OCI-LY1 (cell line): ENCODE measurements at regions not wholly inside any gene's neighbourhood (a gene's known extent, or its start where the extent isn't known, plus 50 kb on each side); places are given as distances from the start of the nearest gene placed in this dataset.

Experiments used
- H2AFZ ChIP-seq: fragments of 200-600 bp; sonication (generic), shearing (Covaris generic); 2 replicates; pipeline ENCODE4 v1.6.0; 2014; ENCODE audit warnings: antibody characterized with exemption, mild to moderate bottlenecking, low read length
- H3F3A ChIP-seq: fragments of 200-600 bp; sonication (generic), shearing (Covaris generic); 2 replicates; pipeline ENCODE4 v1.6.0; 2014; ENCODE audit warnings: mild to moderate bottlenecking, antibody characterized with exemption, low read length, moderate library complexity; ENCODE audit not compliant: insufficient read depth
- H3K27ac ChIP-seq: fragments of 200-600 bp; sonication (generic); 2 replicates; pipeline ENCODE4 v1.5.1; 2014; ENCODE audit warnings: low read length, mixed run types, mild to moderate bottlenecking, low read depth; ENCODE audit not compliant: poor library complexity, severe bottlenecking
- H3K27me3 ChIP-seq: fragments of 200-600 bp; sonication (generic); 2 replicates; pipeline ENCODE4 v1.6.0; 2014; ENCODE audit warnings: antibody characterized with exemption, mild to moderate bottlenecking, low read length, moderate library complexity; ENCODE audit not compliant: insufficient read depth
- H3K36me3 ChIP-seq: fragments of 200-600 bp; sonication (generic); 2 replicates; pipeline ENCODE4 v1.6.1; 2014; ENCODE audit warnings: mild to moderate bottlenecking, antibody characterized with exemption, low read length, moderate library complexity, mixed read lengths; ENCODE audit not compliant: insufficient read depth
- H3K4me1 ChIP-seq: fragments of 200-600 bp; sonication (generic); 2 replicates; pipeline ENCODE4 v1.5.1; 2014; ENCODE audit warnings: mild to moderate bottlenecking, low read length, moderate library complexity; ENCODE audit not compliant: insufficient read depth, severe bottlenecking
- H3K4me2 ChIP-seq: fragments of 200-600 bp; sonication (generic), shearing (Covaris generic); 2 replicates; pipeline ENCODE4 v1.6.1; 2014; ENCODE audit warnings: low read length
- H3K4me3 ChIP-seq: fragments of 200-600 bp; sonication (generic); 2 replicates; pipeline ENCODE4 v1.5.1; 2014; ENCODE audit warnings: low read length, low read depth, mild to moderate bottlenecking, mixed read lengths; ENCODE audit not compliant: poor library complexity, severe bottlenecking
- H3K79me2 ChIP-seq: fragments of 200-600 bp; shearing (Covaris generic); 2 replicates; pipeline ENCODE4 v1.6.1; 2016; ENCODE audit warnings: mixed run types, low read length, mixed read lengths; ENCODE audit not compliant: insufficient read depth
- H3K9ac ChIP-seq: fragments of 200-600 bp; sonication (generic), shearing (Covaris generic); 2 replicates; pipeline ENCODE4 v1.6.1; 2014; ENCODE audit warnings: mild to moderate bottlenecking, low read length, mixed read lengths
- H3K9me2 ChIP-seq: fragments of 200-600 bp; sonication (generic), shearing (Covaris generic); 2 replicates; pipeline ENCODE4 v1.6.1; 2014; ENCODE audit warnings: low read depth, mild to moderate bottlenecking, low read length, mixed read lengths
- H3K9me3 ChIP-seq: fragments of 200-600 bp; shearing (Covaris generic); 2 replicates; pipeline ENCODE4 v1.6.1; 2014; ENCODE audit warnings: low read length, mixed read lengths
- H4K20me1 ChIP-seq: fragments of 200-600 bp; sonication (generic), shearing (Covaris generic); 2 replicates; pipeline ENCODE4 v1.6.0; 2016; ENCODE audit warnings: mild to moderate bottlenecking, low read length; ENCODE audit not compliant: insufficient read depth
- CTCF ChIP-seq: fragments of 200-600 bp; sonication (generic), shearing (Covaris generic); IDR thresholded peaks from 2 replicates; pipeline ENCODE4 v1.5.1; 2017; ENCODE audit warnings: mild to moderate bottlenecking, antibody characterized with exemption, low read length, moderate library complexity, mixed read lengths
- EZH2 ChIP-seq: fragments of 200-600 bp; sonication (generic), shearing (Covaris generic); IDR thresholded peaks from 2 replicates; pipeline ENCODE4 v1.8.0; 2017; ENCODE audit warnings: borderline replicate concordance, mixed run types, mild to moderate bottlenecking, antibody characterized with exemption, low read length, moderate library complexity, mixed read lengths

DNA sequence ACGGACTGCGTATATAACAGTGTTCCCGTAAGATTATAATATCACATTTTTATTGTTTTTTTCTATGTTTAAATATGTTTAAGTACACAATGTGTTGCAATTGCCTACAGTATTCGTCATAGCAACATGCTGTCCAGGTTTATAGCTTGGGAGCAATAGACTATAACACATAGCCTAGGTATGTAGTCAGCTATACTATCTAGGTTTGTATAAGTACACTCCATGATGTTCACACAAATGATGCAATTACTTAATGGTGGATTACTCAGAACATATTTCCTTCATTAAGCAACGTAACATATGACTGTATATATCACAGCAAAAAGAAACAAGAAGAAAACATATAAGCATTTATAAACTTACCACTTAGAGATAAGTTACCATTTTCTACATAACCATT, 160.0 kb downstream of the CBLN1 start:
- TF ChIP-seq CTCF (no peak), EZH2 (no peak)

GRCh38 chr16:49120631-49121030, 161.0 kb downstream of the CBLN1 start:
- Histone ChIP-seq H4K20me1 (no peaks in the 10 kb centered on the region), H3F3A (no peaks in the 10 kb centered on the region), H3K36me3 (no peaks in the 10 kb centered on the region), H2AFZ (no peak overlapping the region), H3K4me1 (no peaks in the 10 kb centered on the region), H3K27ac (no peak overlapping the region), H3K79me2 (no peaks in the 10 kb centered on the region), H3K9ac (no peak overlapping the region), H3K9me3 (no peaks in the 10 kb centered on the region), H3K27me3 (no peaks in the 10 kb centered on the region), H3K4me3 (no peak overlapping the region), H3K4me2 (no peak overlapping the region), H3K9me2 (no peaks in the 10 kb centered on the region)
- no peak for TF ChIP-seq EZH2
- TF ChIP-seq CTCF = no peak

More for the DNA sequence above, 160.0 kb downstream of the CBLN1 start:
- no peaks in the 10 kb centered on the region for H3K79me2 ChIP-seq
- H3K9me3 ChIP-seq = no peaks in the 10 kb centered on the region
- H4K20me1 ChIP-seq = no peaks in the 10 kb centered on the region
- H2AFZ ChIP-seq = no peak overlapping the region
- no peak overlapping the region for H3K4me3 ChIP-seq
- H3K4me1 ChIP-seq = no peaks in the 10 kb centered on the region
- no peak overlapping the region for H3K27ac ChIP-seq
- no peaks in the 10 kb centered on the region for H3K27me3 ChIP-seq
- H3K4me2 ChIP-seq = no peak overlapping the region
- H3F3A ChIP-seq = no peaks in the 10 kb centered on the region
- H3K36me3 ChIP-seq = no peaks in the 10 kb centered on the region
- H3K9me2 ChIP-seq = no peaks in the 10 kb centered on the region
- H3K9ac ChIP-seq = no peak overlapping the region

GRCh38 chr16:49116873-49117272, 164.8 kb downstream of the CBLN1 start:
- Histone ChIP-seq H3K4me1 (no peaks in the 10 kb centered on the region), H3K4me3 (no peak overlapping the region), H4K20me1 (no peaks in the 10 kb centered on the region), H3K36me3 (no peaks in the 10 kb centered on the region), H3K4me2 (no peak overlapping the region), H2AFZ (no peak overlapping the region), H3F3A (no peaks in the 10 kb centered on the region), H3K27ac (no peak overlapping the region), H3K9me2 (no peaks in the 10 kb centered on the region), H3K27me3 (no peaks in the 10 kb centered on the region), H3K9me3 (no peaks in the 10 kb centered on the region), H3K9ac (no peak overlapping the region), H3K79me2 (no peaks in the 10 kb centered on the region)
- no peak for TF ChIP-seq CTCF
- TF ChIP-seq EZH2 = no peak
